ENCODE measurements at regions not wholly inside any gene's neighbourhood (a gene's known extent, or its start where the extent isn't known, plus 50 kb on each side); places are given as distances from the start of the nearest gene placed in this dataset.

DNA sequence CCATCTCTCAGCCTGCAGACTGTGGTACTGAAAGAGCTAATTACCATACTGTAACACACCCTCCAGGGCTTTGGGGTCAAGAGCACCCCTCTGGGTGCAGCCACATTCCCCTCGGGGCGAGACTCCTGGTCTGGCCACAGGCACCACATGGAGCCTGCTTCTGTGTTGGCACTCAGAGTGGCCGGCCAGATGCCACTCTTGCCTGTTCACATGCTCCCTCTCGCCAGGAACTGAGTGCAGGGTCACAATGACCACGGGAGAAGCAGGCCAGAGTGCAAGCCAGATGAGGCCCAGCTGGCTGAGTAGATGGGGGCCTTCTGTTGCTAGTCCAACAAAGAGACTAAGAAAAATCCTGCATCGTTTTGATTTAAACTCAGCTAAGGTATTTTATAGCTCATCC is 864.0 kb downstream of the KCNT2 start (continued):
- TF ChIP-seq, protein P1, sequence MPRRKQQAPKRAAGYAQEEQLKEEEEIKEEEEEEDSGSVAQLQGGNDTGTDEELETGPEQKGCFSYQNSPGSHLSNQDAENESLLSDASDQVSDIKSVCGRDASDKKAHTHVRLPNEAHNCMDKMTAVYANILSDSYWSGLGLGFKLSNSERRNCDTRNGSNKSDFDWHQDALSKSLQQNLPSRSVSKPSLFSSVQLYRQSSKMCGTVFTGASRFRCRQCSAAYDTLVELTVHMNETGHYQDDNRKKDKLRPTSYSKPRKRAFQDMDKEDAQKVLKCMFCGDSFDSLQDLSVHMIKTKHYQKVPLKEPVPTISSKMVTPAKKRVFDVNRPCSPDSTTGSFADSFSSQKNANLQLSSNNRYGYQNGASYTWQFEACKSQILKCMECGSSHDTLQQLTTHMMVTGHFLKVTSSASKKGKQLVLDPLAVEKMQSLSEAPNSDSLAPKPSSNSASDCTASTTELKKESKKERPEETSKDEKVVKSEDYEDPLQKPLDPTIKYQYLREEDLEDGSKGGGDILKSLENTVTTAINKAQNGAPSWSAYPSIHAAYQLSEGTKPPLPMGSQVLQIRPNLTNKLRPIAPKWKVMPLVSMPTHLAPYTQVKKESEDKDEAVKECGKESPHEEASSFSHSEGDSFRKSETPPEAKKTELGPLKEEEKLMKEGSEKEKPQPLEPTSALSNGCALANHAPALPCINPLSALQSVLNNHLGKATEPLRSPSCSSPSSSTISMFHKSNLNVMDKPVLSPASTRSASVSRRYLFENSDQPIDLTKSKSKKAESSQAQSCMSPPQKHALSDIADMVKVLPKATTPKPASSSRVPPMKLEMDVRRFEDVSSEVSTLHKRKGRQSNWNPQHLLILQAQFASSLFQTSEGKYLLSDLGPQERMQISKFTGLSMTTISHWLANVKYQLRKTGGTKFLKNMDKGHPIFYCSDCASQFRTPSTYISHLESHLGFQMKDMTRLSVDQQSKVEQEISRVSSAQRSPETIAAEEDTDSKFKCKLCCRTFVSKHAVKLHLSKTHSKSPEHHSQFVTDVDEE (CRISPR knock-in tag; IDR thresholded peaks at IDR 0.05) = no peak
- TF ChIP-seq ZC3H10 (CRISPR knock-in tag; IDR thresholded peaks at IDR 0.05) = no peak

DNA sequence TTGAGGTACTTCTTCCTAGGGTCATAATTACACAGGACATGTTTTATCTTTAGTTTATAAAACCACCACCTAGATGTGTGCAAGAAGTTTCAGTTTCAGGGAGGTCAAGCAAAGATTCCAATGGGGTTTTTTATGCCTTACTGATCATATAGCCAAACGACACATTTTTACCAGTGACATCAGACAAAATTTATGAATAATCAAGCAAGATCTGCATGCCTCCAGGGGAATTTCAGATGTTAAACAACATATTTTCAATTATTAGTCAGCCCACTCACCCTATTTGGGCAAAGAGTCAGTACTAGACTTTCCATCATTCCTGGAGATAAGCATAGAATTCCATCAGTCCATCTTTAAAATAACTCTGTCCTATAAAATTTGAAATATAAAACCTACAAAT is 867.4 kb downstream of the KCNT2 start:
- no peak for ATAC-seq
- TF ChIP-seq ZNF565 (CRISPR knock-in tag; conservative IDR thresholded peaks at IDR 0.05; ENCODE audit: low read depth) = no peak
- no peak for TF ChIP-seq SNAI2 (CRISPR knock-in tag; IDR thresholded peaks at IDR 0.05)
- TF ChIP-seq, protein P2, sequence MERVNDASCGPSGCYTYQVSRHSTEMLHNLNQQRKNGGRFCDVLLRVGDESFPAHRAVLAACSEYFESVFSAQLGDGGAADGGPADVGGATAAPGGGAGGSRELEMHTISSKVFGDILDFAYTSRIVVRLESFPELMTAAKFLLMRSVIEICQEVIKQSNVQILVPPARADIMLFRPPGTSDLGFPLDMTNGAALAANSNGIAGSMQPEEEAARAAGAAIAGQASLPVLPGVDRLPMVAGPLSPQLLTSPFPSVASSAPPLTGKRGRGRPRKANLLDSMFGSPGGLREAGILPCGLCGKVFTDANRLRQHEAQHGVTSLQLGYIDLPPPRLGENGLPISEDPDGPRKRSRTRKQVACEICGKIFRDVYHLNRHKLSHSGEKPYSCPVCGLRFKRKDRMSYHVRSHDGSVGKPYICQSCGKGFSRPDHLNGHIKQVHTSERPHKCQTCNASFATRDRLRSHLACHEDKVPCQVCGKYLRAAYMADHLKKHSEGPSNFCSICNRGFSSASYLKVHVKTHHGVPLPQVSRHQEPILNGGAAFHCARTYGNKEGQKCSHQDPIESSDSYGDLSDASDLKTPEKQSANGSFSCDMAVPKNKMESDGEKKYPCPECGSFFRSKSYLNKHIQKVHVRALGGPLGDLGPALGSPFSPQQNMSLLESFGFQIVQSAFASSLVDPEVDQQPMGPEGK (CRISPR knock-in tag; IDR thresholded peaks at IDR 0.05; ENCODE audit: borderline replicate concordance) = no peak
- no peak for TF ChIP-seq ZNF70 (CRISPR knock-in tag; IDR thresholded peaks at IDR 0.05)
- TF ChIP-seq, protein P3, sequence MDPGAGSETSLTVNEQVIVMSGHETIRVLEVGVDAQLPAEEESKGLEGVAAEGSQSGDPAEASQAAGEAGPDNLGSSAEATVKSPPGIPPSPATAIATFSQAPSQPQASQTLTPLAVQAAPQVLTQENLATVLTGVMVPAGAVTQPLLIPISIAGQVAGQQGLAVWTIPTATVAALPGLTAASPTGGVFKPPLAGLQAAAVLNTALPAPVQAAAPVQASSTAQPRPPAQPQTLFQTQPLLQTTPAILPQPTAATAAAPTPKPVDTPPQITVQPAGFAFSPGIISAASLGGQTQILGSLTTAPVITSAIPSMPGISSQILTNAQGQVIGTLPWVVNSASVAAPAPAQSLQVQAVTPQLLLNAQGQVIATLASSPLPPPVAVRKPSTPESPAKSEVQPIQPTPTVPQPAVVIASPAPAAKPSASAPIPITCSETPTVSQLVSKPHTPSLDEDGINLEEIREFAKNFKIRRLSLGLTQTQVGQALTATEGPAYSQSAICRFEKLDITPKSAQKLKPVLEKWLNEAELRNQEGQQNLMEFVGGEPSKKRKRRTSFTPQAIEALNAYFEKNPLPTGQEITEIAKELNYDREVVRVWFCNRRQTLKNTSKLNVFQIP (CRISPR knock-in tag; IDR thresholded peaks at IDR 0.05; ENCODE audit: borderline replicate concordance, low read depth) = no peak
- no peak for TF ChIP-seq ESRRG (CRISPR knock-in tag; IDR thresholded peaks at IDR 0.05)

DNA sequence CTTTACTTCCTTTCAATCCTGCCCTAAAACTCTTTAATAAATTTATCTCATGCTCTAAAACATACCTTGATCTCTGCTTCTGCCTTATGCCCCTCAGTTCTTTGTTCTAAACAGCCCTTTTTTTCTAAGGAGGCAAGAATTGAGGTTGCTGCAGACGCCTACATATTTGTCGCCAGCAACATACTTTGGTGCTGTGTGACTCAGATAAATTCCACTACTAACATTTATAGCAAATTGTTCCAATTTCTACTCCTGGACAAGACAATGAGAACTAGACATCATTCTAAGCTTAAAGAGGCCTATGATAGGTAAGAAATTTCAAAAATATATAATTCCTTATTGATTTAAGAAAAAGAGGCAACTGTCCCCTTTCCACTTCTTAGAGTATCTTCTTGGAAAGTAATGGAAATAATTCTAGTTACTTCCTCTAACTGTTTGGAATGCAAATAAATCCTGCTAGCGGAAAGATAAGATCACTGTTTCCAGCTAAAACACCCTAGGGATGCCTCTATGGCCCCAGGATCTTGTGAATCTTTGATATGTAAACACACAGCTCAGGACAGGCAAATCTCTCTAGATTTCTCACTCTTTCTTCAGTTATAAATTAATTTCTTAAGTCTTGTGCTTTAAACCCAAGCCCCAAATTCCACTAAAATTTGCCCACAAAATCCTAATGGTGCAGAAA is 869.1 kb downstream of the KCNT2 start:
- TF ChIP-seq, protein P3 (CRISPR knock-in tag; IDR thresholded peaks at IDR 0.05; ENCODE audit: borderline replicate concordance, low read depth) = no peak
- TF ChIP-seq PPARA (CRISPR knock-in tag; IDR thresholded peaks at IDR 0.05; ENCODE audit: borderline replicate concordance) (no peak), TCF4 (CRISPR knock-in tag; IDR thresholded peaks at IDR 0.05; ENCODE audit: borderline replicate concordance) (no peak), ISL1 (CRISPR knock-in tag; IDR thresholded peaks at IDR 0.05) (no peak), ESRRG (CRISPR knock-in tag; IDR thresholded peaks at IDR 0.05) (no peak), BACH2 (CRISPR knock-in tag; IDR thresholded peaks at IDR 0.05; ENCODE audit: borderline replicate concordance) (no peak)
- peak; percentile 74 for ATAC-seq

DNA sequence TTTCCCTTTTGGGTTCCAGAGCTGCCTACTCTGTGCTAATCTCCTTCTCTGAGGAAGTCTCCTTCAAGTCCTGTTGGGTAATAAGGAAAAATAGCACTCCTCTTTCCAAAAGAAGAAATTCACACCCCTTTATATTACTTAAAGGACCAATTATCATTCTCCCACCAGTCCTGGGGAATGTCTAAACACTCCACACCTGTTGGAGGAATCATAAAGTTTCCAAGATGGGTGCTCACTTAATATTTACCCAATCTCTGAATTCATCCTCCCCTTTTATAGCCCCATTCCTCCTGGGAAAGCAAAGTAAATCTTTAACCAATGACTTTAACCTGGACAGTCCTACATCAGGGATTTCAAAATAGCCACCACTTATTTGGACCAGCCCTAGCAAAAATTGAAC is 873.1 kb downstream of the KCNT2 start:
- TF ChIP-seq, protein P3 (CRISPR knock-in tag; IDR thresholded peaks at IDR 0.05; ENCODE audit: borderline replicate concordance, low read depth) = no peak
- TF ChIP-seq ZFP30 (CRISPR knock-in tag; IDR thresholded peaks at IDR 0.05) (no peak), ZNF70 (CRISPR knock-in tag; IDR thresholded peaks at IDR 0.05) (no peak), PPARA (CRISPR knock-in tag; IDR thresholded peaks at IDR 0.05; ENCODE audit: borderline replicate concordance) (no peak), TOX (CRISPR knock-in tag; IDR thresholded peaks at IDR 0.05; ENCODE audit: borderline replicate concordance) (no peak), ZC3H10 (CRISPR knock-in tag; IDR thresholded peaks at IDR 0.05) (no peak), ZNF565 (CRISPR knock-in tag; conservative IDR thresholded peaks at IDR 0.05; ENCODE audit: low read depth) (no peak), BACH2 (CRISPR knock-in tag; IDR thresholded peaks at IDR 0.05; ENCODE audit: borderline replicate concordance) (no peak)
- TF ChIP-seq, protein P1 (CRISPR knock-in tag; IDR thresholded peaks at IDR 0.05) = no peak
- TF ChIP-seq, protein P2 (CRISPR knock-in tag; IDR thresholded peaks at IDR 0.05; ENCODE audit: borderline replicate concordance) = no peak
- ATAC-seq = no peak
